ENCODE measurements at regions not wholly inside any gene's neighbourhood (a gene's known extent, or its start where the extent isn't known, plus 50 kb on each side); places are given as distances from the start of the nearest gene placed in this dataset.

GRCh38 chr5:174837919-174838902 is 113.8 kb downstream of the MSX2 start:
- DNase-seq (ENCODE audit: low spot score): no peak

- no peak for DNase-seq (ENCODE audit: low spot score)
These were observed 109.7 kb downstream of the MSX2 start for GRCh38 chr5:174834081-174834480.

- DNase-seq (ENCODE audit: low spot score): no peak
These were observed 108.4 kb downstream of the MSX2 start for GRCh38 chr5:174832811-174833210.

- no peak for DNase-seq (ENCODE audit: low spot score)
These were observed 107.6 kb downstream of the MSX2 start for GRCh38 chr5:174832025-174832424.

DNA sequence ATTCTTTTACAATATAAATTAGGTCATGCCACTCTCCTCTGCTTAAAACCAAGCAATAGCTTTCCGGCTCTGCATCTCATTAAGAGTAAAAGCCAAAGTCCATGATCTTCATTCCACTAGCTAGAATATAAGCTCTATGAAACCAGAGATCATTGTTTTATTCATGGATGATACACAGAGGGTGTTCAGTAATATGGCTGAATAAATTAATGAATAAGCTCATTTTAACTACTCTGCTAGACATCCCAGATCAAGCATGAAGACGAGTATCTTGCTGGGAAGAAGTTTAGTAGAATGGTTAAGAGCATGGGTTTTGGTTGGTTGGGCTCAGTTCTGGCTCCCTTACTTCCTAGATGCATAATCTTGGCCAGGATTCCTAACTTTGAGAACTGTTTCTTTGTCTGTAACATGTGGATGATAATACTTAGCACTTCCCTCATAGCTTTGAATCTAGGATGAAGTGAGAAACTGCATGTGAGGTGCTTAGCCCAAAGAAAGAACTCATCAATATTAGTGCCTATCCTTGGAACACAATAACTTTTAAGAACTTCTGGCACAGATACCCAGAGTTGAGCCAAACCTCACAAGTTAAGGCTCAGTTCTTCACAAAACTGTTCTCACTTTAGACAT is 106.8 kb downstream of the MSX2 start:
- no peak for DNase-seq (ENCODE audit: low spot score)

DNA sequence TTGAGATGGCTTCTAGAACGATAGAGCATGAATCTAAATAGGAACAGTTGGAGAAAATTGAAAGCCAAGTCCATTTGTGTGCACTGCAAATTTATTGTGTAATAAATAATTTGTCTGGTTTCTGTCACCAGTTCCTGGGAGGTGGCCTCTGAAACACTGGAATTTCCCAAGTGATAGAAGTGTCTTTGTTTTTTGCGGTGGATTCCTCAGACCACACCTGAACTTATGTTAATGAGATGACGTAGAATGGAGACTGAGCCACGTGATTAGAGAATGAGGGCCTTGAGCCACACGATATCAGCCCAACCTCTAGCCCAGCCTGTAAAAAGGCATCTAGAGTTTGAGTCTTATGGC is 105.1 kb downstream of the MSX2 start:
- DNase-seq (ENCODE audit: low spot score): no peak

GRCh38 chr5:174828804-174829510 is 104.6 kb downstream of the MSX2 start:
- DNase-seq (ENCODE audit: low spot score): no peak

DNA sequence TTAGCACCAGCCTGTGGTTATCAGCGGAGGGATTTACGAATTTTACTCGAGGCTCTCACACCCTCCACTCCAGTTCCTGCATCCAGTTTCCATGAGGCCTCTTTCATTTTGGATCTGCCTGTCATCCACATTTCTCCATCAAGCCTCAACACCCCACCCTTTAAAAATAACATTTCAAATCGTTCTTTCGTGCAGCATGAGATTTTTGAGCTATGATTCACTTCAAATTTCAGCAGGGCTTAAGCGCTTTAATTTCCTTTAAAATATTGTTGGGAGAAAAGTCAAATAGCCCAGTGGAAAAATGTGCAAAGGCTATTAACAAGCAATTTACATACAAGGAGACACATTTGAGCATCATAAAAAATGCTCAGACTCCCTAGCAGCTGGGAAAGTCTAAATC is 103.2 kb downstream of the MSX2 start:
- no peak for DNase-seq (ENCODE audit: low spot score)

GRCh38 chr5:174825587-174825986 is 101.2 kb downstream of the MSX2 start:
- no peak for DNase-seq (ENCODE audit: low spot score)

DNA sequence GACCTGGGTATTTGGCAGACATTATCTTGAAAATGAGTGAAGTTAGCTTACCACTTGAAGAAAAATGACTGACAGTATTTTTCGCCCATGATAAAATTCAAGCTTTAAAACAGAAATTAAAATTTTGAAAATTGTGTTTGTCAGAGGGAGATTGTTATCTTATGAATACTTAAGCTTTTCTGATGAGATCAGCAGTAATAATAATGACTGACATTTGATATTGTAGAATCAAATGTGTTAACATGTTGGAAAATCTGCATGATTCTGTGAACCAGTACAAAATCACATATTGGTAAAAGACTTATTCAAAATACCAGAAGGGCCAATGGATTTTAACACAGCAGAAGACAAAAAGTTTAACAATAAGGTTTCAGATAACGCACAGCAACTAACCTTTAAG is 94.0 kb downstream of the MSX2 start:
- DNase-seq (ENCODE audit: low spot score): no peak

- no peak for DNase-seq (ENCODE audit: low spot score)
These were observed 93.2 kb downstream of the MSX2 start for GRCh38 chr5:174817610-174818009.

DNA sequence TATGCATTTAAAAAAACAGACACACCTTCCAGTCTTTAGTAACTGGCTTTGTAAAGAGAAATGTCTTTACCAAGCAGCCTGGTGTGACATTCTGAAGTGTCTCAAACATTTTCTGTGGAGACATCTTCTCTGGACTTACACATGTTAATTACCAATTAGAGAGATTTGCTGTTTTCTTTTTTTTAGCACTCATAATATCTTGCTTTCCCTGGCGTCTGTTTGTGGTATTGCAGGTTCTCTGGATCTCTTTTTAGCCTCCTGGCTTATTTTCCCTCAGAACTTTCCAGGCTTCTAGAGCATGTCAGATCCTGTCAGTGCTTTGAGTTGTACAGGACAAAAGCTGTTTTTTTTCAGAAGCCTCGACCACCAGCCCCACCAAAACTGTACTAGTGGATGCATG is 92.5 kb downstream of the MSX2 start:
- DNase-seq (ENCODE audit: low spot score): no peak

DNA sequence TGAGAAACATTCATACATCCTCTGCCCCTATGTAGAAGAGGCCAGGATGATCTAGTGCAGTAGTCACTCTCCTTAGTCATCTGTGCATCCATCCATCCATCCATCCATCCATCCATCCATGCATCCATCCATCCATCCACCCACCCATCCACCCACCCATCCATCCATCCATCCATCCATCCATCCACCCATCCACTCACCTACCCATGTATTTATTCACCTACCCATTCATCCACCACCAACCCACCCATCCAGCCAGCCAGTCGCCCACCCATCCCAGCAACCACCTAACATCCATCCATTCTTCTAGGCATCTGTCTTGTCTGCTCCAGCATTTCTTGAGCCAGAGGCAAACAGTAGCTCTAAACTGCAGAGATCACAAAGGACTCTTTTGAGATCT is 87.1 kb downstream of the MSX2 start:
- DNase-seq (ENCODE audit: low spot score): no peak

- DNase-seq (ENCODE audit: low spot score): no peak
These were observed 86.4 kb downstream of the MSX2 start for GRCh38 chr5:174810796-174811195.

- no peak for DNase-seq (ENCODE audit: low spot score)
These were observed 83.1 kb downstream of the MSX2 start for GRCh38 chr5:174807471-174807870.

DNA sequence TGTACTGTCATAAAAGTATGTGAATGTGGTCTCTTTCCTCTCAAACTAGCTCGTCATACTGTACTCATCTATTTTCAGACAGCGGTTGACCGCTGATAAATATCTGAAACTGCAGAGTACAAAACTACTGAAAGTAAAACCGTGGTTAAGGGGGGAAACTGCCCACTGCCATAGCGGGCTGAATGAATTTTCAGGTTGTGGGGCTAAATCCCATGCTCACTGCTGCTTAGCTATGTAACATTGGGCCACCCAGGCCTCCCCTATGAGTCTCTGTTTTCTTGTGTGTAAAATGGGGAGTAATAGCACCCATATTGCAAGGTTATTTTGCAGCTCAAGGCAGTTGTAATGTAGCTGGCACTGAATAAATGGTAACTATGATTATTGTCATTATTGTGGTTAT is 82.3 kb downstream of the MSX2 start:
- no peak for DNase-seq (ENCODE audit: low spot score)

- no peak for DNase-seq (ENCODE audit: low spot score)
These were observed 77.4 kb downstream of the MSX2 start for GRCh38 chr5:174801798-174802197.

DNA sequence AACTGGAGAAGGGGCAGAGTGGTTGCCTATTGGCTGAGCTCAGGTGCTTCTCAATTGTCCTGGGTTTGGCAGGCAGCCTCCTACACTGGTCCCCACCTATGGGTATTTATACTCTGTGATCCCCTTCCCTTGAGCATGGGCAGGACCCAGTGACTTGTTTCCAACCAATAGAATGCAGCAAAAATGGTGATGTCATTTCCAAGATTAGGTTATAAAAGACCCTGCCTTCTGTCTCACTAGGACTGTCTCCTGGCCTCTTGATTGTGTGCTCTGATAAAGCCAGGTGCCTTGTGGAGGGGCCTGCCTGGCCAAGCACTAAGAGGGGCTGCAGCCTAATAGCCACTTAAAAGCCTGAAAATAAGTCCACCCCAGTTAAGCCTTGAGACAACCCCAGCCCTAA is 76.1 kb downstream of the MSX2 start:
- no peak for DNase-seq (ENCODE audit: low spot score)

DNA sequence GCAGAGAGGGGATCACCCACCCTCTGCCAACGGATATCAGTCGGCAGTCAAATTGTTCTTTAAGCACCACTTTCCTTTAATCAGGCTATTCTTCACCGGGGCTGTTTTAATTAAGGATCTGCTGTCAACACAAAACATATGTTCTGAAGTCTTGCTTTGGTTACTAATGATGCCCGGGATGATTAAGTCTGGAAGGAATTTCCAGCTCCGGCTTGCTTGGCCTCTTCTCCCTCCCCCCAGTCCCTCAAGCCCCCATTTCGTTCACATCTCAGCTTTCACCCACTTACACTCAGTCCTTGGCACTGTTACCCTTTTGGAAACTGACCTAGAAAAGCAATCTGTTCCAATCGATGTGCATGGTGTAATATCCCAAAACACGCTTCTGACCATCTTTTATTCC is 74.7 kb downstream of the MSX2 start:
- DNase-seq (ENCODE audit: low spot score): no peak

DNA sequence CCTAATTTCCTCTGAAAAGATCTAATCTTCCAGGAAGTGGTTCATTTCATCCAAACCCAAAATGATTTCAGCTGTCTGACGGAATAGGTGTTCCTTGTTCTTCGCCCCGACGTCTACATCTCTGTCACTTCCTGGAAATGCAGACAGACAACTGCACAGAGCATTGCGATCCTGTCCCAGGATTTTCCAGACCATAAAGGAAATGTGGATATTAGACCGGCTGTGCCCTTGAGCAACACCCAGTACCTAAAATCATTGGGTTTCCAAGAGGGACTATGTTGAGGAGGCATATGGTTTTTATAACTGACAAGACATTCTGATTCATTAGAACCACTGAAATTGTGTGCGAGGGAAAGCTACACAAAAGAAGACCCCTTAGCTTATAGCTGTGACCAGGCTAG is 74.2 kb downstream of the MSX2 start:
- DNase-seq (ENCODE audit: low spot score): no peak

GRCh38 chr5:174796711-174797192 is 72.4 kb downstream of the MSX2 start:
- no peak for DNase-seq (ENCODE audit: low spot score)

GRCh38 chr5:174794931-174795672 is 70.7 kb downstream of the MSX2 start:
- DNase-seq (ENCODE audit: low spot score): no peak
